H1 (cell line): ENCODE measurements at regions not wholly inside any gene's neighbourhood (a gene's known extent, or its start where the extent isn't known, plus 50 kb on each side); places are given as distances from the start of the nearest gene placed in this dataset.
A peak's percentile ranks its signal among the peaks of the same experiment; 100 is the strongest.

Source experiments
- CTCF ChIA-PET: fragments of 300-600 bp; sonication (Branson Sonifier 250); formaldehyde crosslinking; loops from one replicate; lab custom pipeline; 2021; ENCODE audit not compliant: partially characterized antibody; lab: Charles Lee
- POLR2A ChIA-PET: fragments of 300-600 bp; sonication (Branson Sonifier 250); formaldehyde crosslinking; loops from one replicate; lab custom pipeline; 2021; ENCODE audit warnings: inconsistent platforms; ENCODE audit not compliant: partially characterized antibody; lab: Charles Lee
- DNase-seq, 2 experiments: peaks; one replicate each; pipeline versions ENCODE4 v3.0.0 to v3.0.0-alpha.2; 2010 to 2022; ENCODE audit warnings: low spot score in 2 of 2, low read depth in 1 of 2, mixed read lengths in 1 of 2
- FAIRE-seq: peaks from 2 replicates; lab custom pipeline; 2011; peaks lifted over from hg19 to GRCh38; lab: Jason Lieb, UNC
- H2AFZ ChIP-seq: 2 replicates; pipeline ENCODE4 v1.8.1; 2012; ENCODE audit warnings: low read length, inconsistent platforms
- H2AK5ac ChIP-seq: 2 replicates; pipeline ENCODE4 v1.6.1; 2013; ENCODE audit warnings: low read depth, low read length
- H2BK120ac ChIP-seq: replicated peaks from 2 replicates; pipeline ENCODE3; 2013; ENCODE audit warnings: low read depth, low read length, inconsistent platforms
- H2BK12ac ChIP-seq: 2 replicates; pipeline ENCODE4 v1.6.1; 2013; ENCODE audit warnings: low read depth, low read length
- H2BK15ac ChIP-seq: 2 replicates; pipeline ENCODE4 v1.6.1; 2013; ENCODE audit warnings: low read length
- H2BK20ac ChIP-seq: 2 replicates; pipeline ENCODE4 v1.6.1; 2013; ENCODE audit warnings: low read length
- H2BK5ac ChIP-seq: 2 replicates; pipeline ENCODE4 v1.6.1; 2013; ENCODE audit warnings: low read depth, low read length
- H3K14ac ChIP-seq: 2 replicates; pipeline ENCODE4 v1.6.1; 2013; ENCODE audit warnings: inconsistent platforms; ENCODE audit not compliant: insufficient read length
- H3K18ac ChIP-seq: 2 replicates; pipeline ENCODE4 v1.6.1; 2013; ENCODE audit warnings: low read length; ENCODE audit errors: extremely low read depth
- H3K23ac ChIP-seq: 2 replicates; pipeline ENCODE4 v1.6.1; 2013; ENCODE audit warnings: inconsistent platforms; ENCODE audit not compliant: insufficient read length
- H3K23me2 ChIP-seq: 2 replicates; pipeline ENCODE4 v1.6.1; 2013; ENCODE audit warnings: low read depth, low read length
- H3K27ac ChIP-seq: 2 replicates; pipeline ENCODE4 v1.6.1; 2011; ENCODE audit warnings: low read depth, low read length, inconsistent platforms
- H3K27me3 ChIP-seq, 4 experiments: replicated peaks in 1 of 4; 1 replicate in 1 of 4; 2 replicates in 3 of 4; pipeline versions ENCODE4 v1.6.1 to v1.8.1; 2011 to 2013; ENCODE audit warnings: low read length in 3 of 4, mild to moderate bottlenecking in 3 of 4, inconsistent platforms in 2 of 4, mixed read lengths in 2 of 4, moderate library complexity in 1 of 4; ENCODE audit not compliant: control insufficient read depth in 3 of 4, insufficient read depth in 3 of 4; ENCODE audit errors: extremely low read depth in 1 of 4
- H3K36me3 ChIP-seq, 4 experiments: 2 replicates each; pipeline versions ENCODE4 v1.6.1 to v1.8.1; 2011 to 2013; ENCODE audit warnings: mild to moderate bottlenecking in 4 of 4, low read length in 3 of 4, moderate library complexity in 2 of 4, control low read depth in 1 of 4, inconsistent platforms in 1 of 4; ENCODE audit not compliant: insufficient read depth in 4 of 4, control insufficient read depth in 2 of 4
- H3K4ac ChIP-seq: replicated peaks from 2 replicates; pipeline ENCODE3; 2013; ENCODE audit warnings: low read length, low read depth, mixed read lengths, inconsistent platforms; ENCODE audit not compliant: insufficient read length
- H3K4me1 ChIP-seq, 4 experiments: replicated peaks in 1 of 4; 1 replicate in 1 of 4; 2 replicates in 3 of 4; pipeline versions ENCODE4 v1.6.1 to v1.8.1; 2011 to 2013; ENCODE audit warnings: low read length in 3 of 4, inconsistent platforms in 2 of 4, mixed read lengths in 1 of 4; ENCODE audit not compliant: insufficient read depth in 4 of 4, control insufficient read depth in 3 of 4
- H3K4me2 ChIP-seq, 2 experiments: 2 replicates each; pipeline versions ENCODE4 v1.6.1 to v1.8.1; 2011 to 2013; ENCODE audit warnings: low read depth in 2 of 2, low read length in 2 of 2, control low read depth in 1 of 2, inconsistent platforms in 1 of 2, mild to moderate bottlenecking in 1 of 2; ENCODE audit not compliant: insufficient read depth in 1 of 2
- H3K4me3 ChIP-seq, 4 experiments: fragments of 200-600, 300-600 bp in 1 of 4; sonication (generic), shearing (Covaris generic), sonication (Bioruptor Twin) in 1 of 4; 2 replicates each; pipeline versions ENCODE4 v1.5.1 to v1.8.1; 2011 to 2016; ENCODE audit warnings: low read length in 4 of 4, low read depth in 3 of 4, control low read depth in 2 of 4, inconsistent platforms in 2 of 4, mild to moderate bottlenecking in 2 of 4, mixed read lengths in 1 of 4, moderate library complexity in 1 of 4; ENCODE audit not compliant: insufficient read depth in 2 of 4; ENCODE audit errors: extremely low read depth in 1 of 4
- H3K56ac ChIP-seq: replicated peaks from 2 replicates; pipeline ENCODE3; 2013; ENCODE audit warnings: low read depth, mild to moderate bottlenecking, mixed read lengths, low read length, inconsistent platforms; ENCODE audit not compliant: insufficient read length
- H3K79me1 ChIP-seq: 2 replicates; pipeline ENCODE4 v1.6.1; 2013; ENCODE audit warnings: low read depth, low read length, control low read depth
- H3K79me2 ChIP-seq, 2 experiments: 2 replicates each; pipeline versions ENCODE4 v1.6.1 to v1.8.1; 2012 to 2013; ENCODE audit warnings: low read length in 2 of 2, mild to moderate bottlenecking in 2 of 2, inconsistent platforms in 1 of 2; ENCODE audit not compliant: insufficient read depth in 2 of 2, control insufficient read depth in 1 of 2
- H3K9ac ChIP-seq, 4 experiments: replicated peaks in 1 of 4; 1 replicate in 1 of 4; 2 replicates in 3 of 4; pipeline versions ENCODE4 v1.6.1 to v1.8.1; 2011 to 2013; ENCODE audit warnings: low read depth in 3 of 4, low read length in 3 of 4, control low read depth in 2 of 4, mild to moderate bottlenecking in 2 of 4, moderate library complexity in 2 of 4, inconsistent platforms in 1 of 4; ENCODE audit errors: extremely low read depth in 1 of 4
- H3K9me3 ChIP-seq, 2 experiments: 2 replicates each; pipeline versions ENCODE4 v1.6.1 to v1.8.1; 2012 to 2013; ENCODE audit warnings: mild to moderate bottlenecking in 2 of 2, moderate library complexity in 2 of 2, control low read depth in 1 of 2, inconsistent platforms in 1 of 2, low read depth in 1 of 2, low read length in 1 of 2, mixed read lengths in 1 of 2; ENCODE audit not compliant: insufficient read depth in 2 of 2
- H4K20me1 ChIP-seq, 2 experiments: replicated peaks in 1 of 2; 2 replicates each; pipeline versions ENCODE3 to v1.8.1; 2011 to 2013; ENCODE audit warnings: inconsistent platforms in 2 of 2, low read length in 2 of 2, mild to moderate bottlenecking in 1 of 2; ENCODE audit not compliant: insufficient read depth in 2 of 2, control insufficient read depth in 1 of 2
- H4K5ac ChIP-seq: 2 replicates; pipeline ENCODE4 v1.6.1; 2013; ENCODE audit warnings: low read length, low read depth, mixed read lengths, inconsistent platforms; ENCODE audit not compliant: insufficient read length
- H4K8ac ChIP-seq: 2 replicates; pipeline ENCODE4 v1.8.0; 2013; ENCODE audit warnings: mild to moderate bottlenecking, moderate library complexity, low read length, inconsistent platforms; ENCODE audit not compliant: insufficient read depth; ENCODE audit errors: extremely low read depth
- H4K91ac ChIP-seq: replicated peaks from 2 replicates; pipeline ENCODE3; 2013; ENCODE audit warnings: low read length, mixed read lengths, inconsistent platforms; ENCODE audit not compliant: insufficient read length
- CEBPB ChIP-seq: IDR thresholded peaks from 2 replicates; pipeline ENCODE4 v1.6.1; 2012; ENCODE audit warnings: low read depth, low read length
- EGR1 ChIP-seq: IDR thresholded peaks from 2 replicates; pipeline ENCODE4 v1.6.1; 2011; ENCODE audit warnings: low read depth, low read length, borderline replicate concordance
- WGBS, 2 experiments: shearing (Covaris generic) in 1 of 2; methylation state at CpG; one replicate each; pipeline versions ENCODE4 v1.1.6 to v1.1.7; 2013 to 2015; ENCODE audit warnings: low lambda C conversion rate in 2 of 2, mixed read lengths in 2 of 2, inconsistent platforms in 1 of 2, low coverage in 1 of 2, missing lambda C conversion rate in 1 of 2; ENCODE audit not compliant: insufficient replicate concordance in 2 of 2, insufficient coverage in 1 of 2, insufficient read length in 1 of 2; ENCODE audit errors: extremely low coverage in 1 of 2, missing lambda C conversion rate in 1 of 2; 5-methylcytosine and 5-hydroxymethylcytosine counted together

DNA sequence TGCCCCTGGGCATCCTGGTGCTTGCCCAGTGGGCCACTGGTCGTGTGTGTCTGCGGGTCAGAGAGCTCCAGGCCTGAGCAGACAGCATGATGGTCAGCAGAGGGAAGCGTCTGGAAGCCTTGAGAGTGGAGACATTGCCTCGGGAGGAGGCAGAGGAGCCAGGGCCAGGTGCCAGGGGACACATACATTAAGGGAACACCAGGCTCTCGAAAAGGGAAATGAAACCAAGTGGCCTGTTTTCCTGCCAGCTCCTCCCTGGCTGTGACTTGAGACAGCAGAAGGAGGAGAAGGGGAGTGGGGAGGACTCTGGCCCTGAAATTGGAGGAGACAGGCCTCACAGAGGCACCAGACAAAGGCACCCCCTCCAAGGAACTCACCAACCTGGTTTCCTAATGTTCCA is 62.4 kb upstream of the LRP8 start:
- 91% methylated on average over 5 of the region's 5 CpGs; no CpG with 5 or more reads in 1 of the 2 experiments for whole genome bisulfite sequencing, 2 experiments
- peak overlapping the region; percentile 32 for H4K91ac ChIP-seq
- 0 out of 4 replicates have a peak, but pooled peaks cover 0 to 2% of the 10 kb centered on the region in 2 experiments for H3K9me3 ChIP-seq
- peaks cover 0 to 4% (median 3%) of the 10 kb centered on the region in 4 experiments; a peak in 4 of 7 replicates for H3K4me1 ChIP-seq
- H4K5ac ChIP-seq, result no peak overlapping the region
- no peaks in the 10 kb centered on the region for H3K79me2 ChIP-seq
- H3K4me3 ChIP-seq, result no peak overlapping the region
- peak overlapping the region; percentile 56; the same call in 1 of the 2 replicates for H2BK12ac ChIP-seq
- H2AK5ac ChIP-seq, result peak overlapping the region; percentile 28; the same call in 1 of the 2 replicates
- no peak overlapping the region for H2BK120ac ChIP-seq
- no peaks in the 10 kb centered on the region for H3K23me2 ChIP-seq
- no peak overlapping the region for H3K23ac ChIP-seq
- no peaks in the 10 kb centered on the region; a peak in 1 of 8 replicates for H3K36me3 ChIP-seq
- H3K4me2 ChIP-seq, result no peak overlapping the region
- ChIA-PET CTCF (interaction anchor here (0.5 to 7.9 kb wide), 8 partner anchors 12 to 337 kb away, joined by 3 to 85 read pairs (median 4); no protein-coding TSS in a partner anchor), POLR2A (interaction anchor here (0.6 to 0.7 kb wide), 3 partner anchors 65 to 194 kb away, joined by 3 read pairs; no protein-coding TSS in a partner anchor)
- H3K79me1 ChIP-seq, result no peaks in the 10 kb centered on the region
- H3K56ac ChIP-seq, result no peak overlapping the region
- DNase-seq, result no peak
- no peak overlapping the region for H2BK15ac ChIP-seq
- H3K4ac ChIP-seq, result no peak overlapping the region
- no peak overlapping the region for H3K14ac ChIP-seq
- H2BK5ac ChIP-seq, result peak overlapping the region; percentile 20; the same call in 1 of the 2 replicates
- H3K27ac ChIP-seq, result no peak overlapping the region
- no peaks in the 10 kb centered on the region for H4K20me1 ChIP-seq
- no peak overlapping the region; the same call in 1 of the 2 replicates for H2BK20ac ChIP-seq
- no peak for FAIRE-seq
- no peak overlapping the region for H3K18ac ChIP-seq
- H3K9ac ChIP-seq, result no peak overlapping the region
- H2AFZ ChIP-seq, result no peak overlapping the region
- H3K27me3 ChIP-seq, result peaks cover 0 to 2% (median 0%) of the 10 kb centered on the region in 4 experiments; a peak in 1 of 7 replicates
- TF ChIP-seq EGR1 (no peak), CEBPB (no peak)
- H4K8ac ChIP-seq, result no peak overlapping the region
